NB4 (cell line): ENCODE measurements at regions not wholly inside any gene's neighbourhood (a gene's known extent, or its start where the extent isn't known, plus 50 kb on each side); places are given as distances from the start of the nearest gene placed in this dataset.

Source experiments
- DNase-seq: peaks from one replicate; pipeline ENCODE4 v3.0.0; 2010; ENCODE audit warnings: low read depth
- H3K4me3 ChIP-seq: one replicate; pipeline ENCODE4 v1.5.1; 2011; ENCODE audit warnings: mild to moderate bottlenecking, low read depth, low read length, moderate library complexity
- CTCF ChIP-seq: IDR thresholded peaks from one replicate; pipeline ENCODE4 v1.5.1; 2012; ENCODE audit warnings: low read depth, low read length
- MAX ChIP-seq: IDR thresholded peaks from 2 replicates; pipeline ENCODE4 v1.6.1; 2011; ENCODE audit warnings: low read depth, low read length
- MYC ChIP-seq: IDR thresholded peaks from 2 replicates; pipeline ENCODE4 v1.6.1; 2011; ENCODE audit warnings: low read depth, low read length
- POLR2A ChIP-seq: IDR thresholded peaks from 2 replicates; pipeline ENCODE4 v1.6.1; 2011; ENCODE audit warnings: mild to moderate bottlenecking; ENCODE audit not compliant: insufficient read length; ENCODE audit errors: extremely low read depth

DNA sequence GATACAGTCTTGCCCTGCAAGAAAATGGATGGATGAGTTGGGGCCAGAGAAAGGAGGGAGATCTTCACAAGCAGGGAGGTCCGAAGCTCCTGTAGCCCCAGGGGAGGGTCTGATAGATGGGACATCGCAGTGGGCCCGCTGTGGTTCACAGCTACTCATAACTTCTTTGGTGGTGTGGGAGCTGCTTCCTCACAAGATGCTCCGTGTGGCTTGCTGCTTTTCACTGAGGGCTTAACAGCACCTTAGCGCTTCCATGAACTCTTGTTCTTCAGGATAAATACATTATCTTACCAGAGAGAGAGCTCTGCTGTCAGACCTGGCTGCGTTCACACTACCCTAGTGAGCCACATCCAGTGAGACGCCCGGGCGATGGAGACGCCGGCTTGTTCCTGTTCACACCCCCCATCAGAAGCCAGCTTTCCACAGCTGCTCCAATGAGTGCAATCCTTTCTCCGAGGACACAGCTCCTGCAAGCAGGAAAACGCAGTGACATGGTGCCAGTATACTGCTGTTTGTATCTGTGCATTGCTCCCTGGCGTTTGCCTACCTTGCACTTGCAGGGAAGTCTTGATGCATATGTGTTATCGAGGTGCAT, 599.8 kb downstream of the AJAP1 start:
- TF ChIP-seq MYC (no peak), POLR2A (no peak), CTCF (no peak), MAX (no peak)
- no peak for DNase-seq
- no peak overlapping the region for H3K4me3 ChIP-seq

DNA sequence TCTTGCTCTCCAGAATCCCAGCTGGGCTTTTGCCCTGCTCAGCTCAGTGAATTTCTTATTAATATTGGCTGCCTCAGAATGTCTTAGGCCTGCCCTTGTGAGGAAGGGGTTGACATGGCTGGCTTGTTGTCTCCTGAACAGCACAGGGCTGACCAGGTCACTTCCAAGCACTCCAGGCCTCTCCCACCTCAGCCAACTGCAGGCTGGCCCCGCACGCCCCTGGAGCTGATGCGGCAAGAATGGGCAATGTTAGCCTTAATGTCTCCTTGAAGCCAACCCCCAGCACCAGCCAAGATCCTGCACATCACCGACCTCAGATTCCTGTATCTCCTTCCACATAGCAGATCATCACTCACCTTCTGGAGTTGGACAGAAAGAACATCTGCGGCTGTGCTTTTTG, 598.6 kb downstream of the AJAP1 start:
- DNase-seq = no peak
- no peak overlapping the region for H3K4me3 ChIP-seq
- no peak for TF ChIP-seq POLR2A
- TF ChIP-seq MYC = no peak
- TF ChIP-seq MAX = no peak
- no peak for TF ChIP-seq CTCF

DNA sequence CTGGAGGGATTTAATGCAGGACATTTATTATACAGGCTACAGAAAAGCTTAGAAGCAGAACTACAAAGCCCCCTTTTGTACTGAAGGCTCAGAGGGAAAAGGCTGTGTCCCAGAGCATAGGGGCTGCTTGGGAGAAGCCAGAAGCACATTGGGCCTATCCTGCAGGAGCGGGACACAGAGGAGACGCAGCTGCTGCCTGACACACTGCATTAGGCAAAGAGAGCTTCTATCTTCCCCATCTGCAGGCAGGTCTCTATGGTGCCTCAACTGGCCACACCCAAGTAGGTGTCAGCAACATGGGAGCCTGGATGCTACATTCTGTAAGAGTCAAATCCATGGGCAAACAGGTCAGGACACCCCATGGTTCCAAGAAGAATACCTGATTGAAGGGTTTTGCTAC, 595.9 kb downstream of the AJAP1 start:
- no peak overlapping the region for H3K4me3 ChIP-seq
- TF ChIP-seq CTCF = no peak
- TF ChIP-seq MYC = no peak
- no peak for TF ChIP-seq MAX
- no peak for TF ChIP-seq POLR2A
- no peak for DNase-seq

GRCh38 chr1:5245348-5245747, 590.9 kb downstream of the AJAP1 start:
- H3K4me3 ChIP-seq = no peak overlapping the region
- no peak for TF ChIP-seq CTCF
- no peak for DNase-seq

DNA sequence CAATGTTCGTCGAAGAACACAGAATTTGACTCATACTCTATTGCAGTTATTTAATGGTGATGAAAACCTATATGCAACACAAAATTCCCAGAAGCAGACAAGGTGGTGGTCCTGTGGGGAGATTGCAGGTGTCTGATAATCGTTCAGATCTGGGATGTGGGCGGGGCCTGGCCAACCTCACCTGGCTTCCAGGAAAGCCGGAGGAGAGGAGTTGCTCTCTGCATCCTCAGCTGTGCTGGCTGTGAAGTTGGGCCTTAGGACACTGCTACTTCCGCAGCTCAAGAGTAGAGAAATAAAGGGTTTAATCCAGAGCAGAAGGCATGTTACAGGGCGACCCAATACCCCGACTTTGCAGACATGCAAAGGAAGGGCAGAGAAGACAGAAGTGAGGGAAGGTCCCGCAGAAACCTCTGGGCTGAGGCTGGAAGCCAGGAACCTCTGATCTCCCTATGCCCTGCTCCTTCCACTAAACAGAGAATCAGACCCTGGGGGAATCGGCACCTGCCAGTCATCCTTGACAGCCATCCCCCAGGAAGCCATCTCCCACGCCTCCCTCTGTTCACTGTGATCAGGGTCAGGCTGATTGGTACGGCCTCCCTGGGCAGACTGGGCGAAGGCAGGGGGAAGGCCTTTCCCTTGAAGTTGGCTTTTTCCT, 590.3 kb downstream of the AJAP1 start:
- no peak overlapping the region for H3K4me3 ChIP-seq
- DNase-seq = no peak
- TF ChIP-seq MAX (no peak), POLR2A (no peak), CTCF (no peak), MYC (no peak)

DNA sequence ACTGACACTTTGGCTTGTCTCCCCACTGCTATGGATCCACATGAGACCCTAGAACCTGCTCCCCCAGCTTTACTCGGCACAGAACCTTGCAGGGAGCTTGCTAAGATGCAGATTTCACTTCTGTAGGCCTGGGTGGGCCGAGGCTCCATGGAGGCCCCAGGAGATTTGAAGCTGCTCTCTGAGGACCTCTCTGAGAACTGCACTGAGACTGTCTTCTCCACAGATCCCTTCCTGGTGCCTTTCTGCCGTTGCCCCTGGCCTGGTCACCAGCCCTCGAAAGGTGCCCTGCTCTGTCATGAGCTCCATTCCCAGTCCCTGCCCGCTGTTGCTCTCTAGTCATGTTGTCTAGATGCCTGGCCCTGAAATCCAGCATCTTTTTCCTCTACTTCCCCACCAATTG, 588.4 kb downstream of the AJAP1 start:
- no peak overlapping the region for H3K4me3 ChIP-seq
- TF ChIP-seq MYC = no peak
- TF ChIP-seq CTCF = no peak
- no peak for TF ChIP-seq POLR2A
- TF ChIP-seq MAX = no peak
- no peak for DNase-seq
